GM19035 (cell line): ENCODE measurements at regions not wholly inside any gene's neighbourhood (a gene's known extent, or its start where the extent isn't known, plus 50 kb on each side); places are given as distances from the start of the nearest gene placed in this dataset.

Experiments
- ATAC-seq: cut with Tn5 transposase; IDR thresholded peaks from one replicate; pipeline ENCODE4 v1.9.1; 2021; ENCODE audit not compliant: unreplicated experiment

GRCh38 chr19:30122431-30122830 lies 180.4 kb downstream of the URI1 start:
- no peak for ATAC-seq

- no peak for ATAC-seq
Measured at GRCh38 chr19:30123119-30123518, 181.1 kb downstream of the URI1 start.

- ATAC-seq, result no peak
Measured at GRCh38 chr19:30123611-30124010, 181.6 kb downstream of the URI1 start.

- ATAC-seq, result no peak
Measured at GRCh38 chr19:30128211-30128610, 186.2 kb downstream of the URI1 start.

GRCh38 chr19:30130356-30131122 lies 188.5 kb downstream of the URI1 start:
- ATAC-seq, result no peak

GRCh38 chr19:30131246-30131645 lies 189.2 kb downstream of the URI1 start:
- ATAC-seq, result no peak

GRCh38 chr19:30131722-30132291 lies 189.8 kb downstream of the URI1 start:
- no peak for ATAC-seq

- no peak for ATAC-seq
Measured at GRCh38 chr19:30132343-30133075, 190.5 kb downstream of the URI1 start.

GRCh38 chr19:30133803-30134202 lies 191.8 kb downstream of the URI1 start:
- no peak for ATAC-seq

GRCh38 chr19:30135093-30135757 lies 193.2 kb downstream of the URI1 start:
- no peak for ATAC-seq

- no peak for ATAC-seq
Measured at GRCh38 chr19:30135797-30136196, 193.8 kb downstream of the URI1 start.

- no peak for ATAC-seq
Measured at GRCh38 chr19:30136611-30137195, 194.7 kb downstream of the URI1 start.

- no peak for ATAC-seq
Measured at GRCh38 chr19:30137747-30138146, 195.7 kb downstream of the URI1 start.

GRCh38 chr19:30144242-30144758 lies 202.3 kb downstream of the URI1 start:
- no peak for ATAC-seq

GRCh38 chr19:30144802-30145201 lies 202.8 kb downstream of the URI1 start:
- ATAC-seq, result no peak

GRCh38 chr19:30145467-30145866 lies 203.4 kb downstream of the URI1 start:
- ATAC-seq, result no peak

GRCh38 chr19:30146346-30146745 lies 204.3 kb downstream of the URI1 start:
- ATAC-seq, result no peak

- no peak for ATAC-seq
Measured at GRCh38 chr19:30148039-30148790, 206.2 kb downstream of the URI1 start.

- ATAC-seq, result no peak
Measured at GRCh38 chr19:30148803-30149202, 206.8 kb downstream of the URI1 start.

- no peak for ATAC-seq
Measured at GRCh38 chr19:30149300-30149699, 207.3 kb downstream of the URI1 start.
